RWPE2 (cell line): ENCODE measurements at regions not wholly inside any gene's neighbourhood (a gene's known extent, or its start where the extent isn't known, plus 50 kb on each side); places are given as distances from the start of the nearest gene placed in this dataset.

Experiments
- ATAC-seq: fragments of 200-7000 bp; cut with Tn5 transposase; 3 replicates; pipeline ENCODE4 v1.9.1; 2021; ENCODE audit warnings: low read depth
- DNase-seq: peaks from one replicate; pipeline ENCODE4 v3.0.0-alpha.2; 2020; ENCODE audit warnings: low spot score
- H3K27ac ChIP-seq: fragments of 450-650 bp; 2 replicates; pipeline ENCODE4 v1.5.1; 2017; ENCODE audit warnings: mild to moderate bottlenecking; ENCODE audit not compliant: poor library complexity, severe bottlenecking
- H3K27me3 ChIP-seq: fragments of 250-450 bp; sonication (Bioruptor Pico); 2 replicates; pipeline ENCODE4 v1.5.1; 2021; ENCODE audit warnings: mild to moderate bottlenecking, moderate library complexity; ENCODE audit not compliant: insufficient read depth, poor library complexity, severe bottlenecking
- H3K36me3 ChIP-seq: fragments of 250-450 bp; sonication (Bioruptor Pico); 2 replicates; pipeline ENCODE4 v1.5.1; 2020; ENCODE audit warnings: low read depth, mild to moderate bottlenecking, moderate library complexity
- H3K4me1 ChIP-seq: fragments of 250-450 bp; sonication (Bioruptor Pico); 2 replicates; pipeline ENCODE4 v1.5.1; 2021; ENCODE audit warnings: mild to moderate bottlenecking, moderate library complexity; ENCODE audit not compliant: insufficient read depth, poor library complexity, severe bottlenecking
- H3K4me3 ChIP-seq: fragments of 250-450 bp; sonication (Bioruptor Pico); 2 replicates; pipeline ENCODE4 v1.5.1; 2021; ENCODE audit warnings: mild to moderate bottlenecking, moderate library complexity; ENCODE audit not compliant: severe bottlenecking
- H3K9me3 ChIP-seq: fragments of 250-450 bp; sonication (Bioruptor Pico); 2 replicates; pipeline ENCODE4 v1.5.1; 2021; ENCODE audit warnings: mild to moderate bottlenecking, moderate library complexity; ENCODE audit not compliant: severe bottlenecking
- TF ChIP-seq, protein P1 (sequence below): fragments of 450-650 bp; IDR thresholded peaks from one replicate; pipeline ENCODE4 v1.5.1; 2017; ENCODE audit warnings: mild to moderate bottlenecking, moderate library complexity; ENCODE audit not compliant: poor library complexity, severe bottlenecking

GRCh38 chr1:37137601-37138000 is 103.3 kb upstream of the GRIK3 start:
- H3K27me3 ChIP-seq, result peaks cover 18% of the 10 kb centered on the region
- no peaks in the 10 kb centered on the region for H3K4me1 ChIP-seq
- H3K4me3 ChIP-seq, result no peak overlapping the region
- no peak for ATAC-seq
- DNase-seq, result no peak
- no peaks in the 10 kb centered on the region for H3K9me3 ChIP-seq
- no peak overlapping the region for H3K27ac ChIP-seq
- H3K36me3 ChIP-seq, result no peaks in the 10 kb centered on the region
- TF ChIP-seq, protein P1, sequence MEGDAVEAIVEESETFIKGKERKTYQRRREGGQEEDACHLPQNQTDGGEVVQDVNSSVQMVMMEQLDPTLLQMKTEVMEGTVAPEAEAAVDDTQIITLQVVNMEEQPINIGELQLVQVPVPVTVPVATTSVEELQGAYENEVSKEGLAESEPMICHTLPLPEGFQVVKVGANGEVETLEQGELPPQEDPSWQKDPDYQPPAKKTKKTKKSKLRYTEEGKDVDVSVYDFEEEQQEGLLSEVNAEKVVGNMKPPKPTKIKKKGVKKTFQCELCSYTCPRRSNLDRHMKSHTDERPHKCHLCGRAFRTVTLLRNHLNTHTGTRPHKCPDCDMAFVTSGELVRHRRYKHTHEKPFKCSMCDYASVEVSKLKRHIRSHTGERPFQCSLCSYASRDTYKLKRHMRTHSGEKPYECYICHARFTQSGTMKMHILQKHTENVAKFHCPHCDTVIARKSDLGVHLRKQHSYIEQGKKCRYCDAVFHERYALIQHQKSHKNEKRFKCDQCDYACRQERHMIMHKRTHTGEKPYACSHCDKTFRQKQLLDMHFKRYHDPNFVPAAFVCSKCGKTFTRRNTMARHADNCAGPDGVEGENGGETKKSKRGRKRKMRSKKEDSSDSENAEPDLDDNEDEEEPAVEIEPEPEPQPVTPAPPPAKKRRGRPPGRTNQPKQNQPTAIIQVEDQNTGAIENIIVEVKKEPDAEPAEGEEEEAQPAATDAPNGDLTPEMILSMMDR, result no peak

DNA sequence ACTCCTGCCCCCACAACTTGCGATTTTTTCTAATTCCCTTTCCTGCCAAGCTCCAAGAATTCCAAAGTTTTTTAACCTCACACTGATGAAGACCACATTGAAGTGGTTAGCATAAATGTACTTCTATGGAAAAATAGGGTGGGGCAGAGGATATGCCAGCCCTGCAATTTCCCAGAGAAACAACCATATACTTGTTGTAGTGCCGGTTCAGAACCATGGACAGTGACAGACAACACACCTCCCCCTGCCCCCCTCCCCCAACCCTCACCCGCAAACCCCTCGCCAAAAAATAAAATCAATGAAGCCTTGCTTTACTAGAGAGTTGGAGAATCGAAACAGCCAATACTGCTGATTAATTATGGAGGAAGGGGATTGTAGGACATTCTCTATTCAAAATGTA is 109.5 kb upstream of the GRIK3 start:
- Histone ChIP-seq H3K27me3 (no peaks in the 10 kb centered on the region), H3K36me3 (no peaks in the 10 kb centered on the region), H3K9me3 (no peaks in the 10 kb centered on the region), H3K4me1 (no peaks in the 10 kb centered on the region), H3K4me3 (no peak overlapping the region), H3K27ac (no peak overlapping the region)
- TF ChIP-seq, protein P1, result no peak
- DNase-seq (no peak), ATAC-seq (no peak)

DNA sequence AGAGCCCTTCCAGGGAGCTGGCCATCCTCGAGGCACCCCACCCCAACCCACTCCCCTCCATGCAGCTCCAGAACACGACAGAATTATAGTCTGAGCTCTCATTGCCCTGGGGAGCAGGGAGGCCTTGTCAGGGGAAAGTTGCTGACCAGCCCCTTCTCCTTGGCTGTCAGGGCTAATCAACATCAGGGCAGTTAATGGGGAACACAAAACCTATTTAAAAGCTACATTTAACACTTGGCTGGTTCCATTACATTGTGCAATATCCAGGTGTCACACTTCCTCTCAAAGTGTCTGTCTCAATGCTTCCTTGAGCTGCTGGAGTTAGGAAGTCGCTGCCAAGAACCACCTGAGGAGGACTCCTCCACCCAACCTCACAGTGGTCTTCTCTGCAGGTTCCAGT is 111.8 kb upstream of the GRIK3 start:
- TF ChIP-seq, protein P1, result no peak
- Histone ChIP-seq H3K27ac (no peak overlapping the region), H3K27me3 (no peaks in the 10 kb centered on the region), H3K4me1 (no peaks in the 10 kb centered on the region), H3K36me3 (no peaks in the 10 kb centered on the region), H3K9me3 (no peaks in the 10 kb centered on the region), H3K4me3 (no peak overlapping the region)
- ATAC-seq (no peak), DNase-seq (no peak)

- ATAC-seq, result no peak
- no peak for DNase-seq
- no peak overlapping the region for H3K4me3 ChIP-seq
- no peaks in the 10 kb centered on the region for H3K36me3 ChIP-seq
- H3K27ac ChIP-seq, result no peak overlapping the region
- H3K9me3 ChIP-seq, result no peaks in the 10 kb centered on the region
- no peaks in the 10 kb centered on the region for H3K27me3 ChIP-seq
- TF ChIP-seq, protein P1, result no peak
- no peaks in the 10 kb centered on the region for H3K4me1 ChIP-seq
These were observed 113.1 kb upstream of the GRIK3 start for GRCh38 chr1:37147392-37147831.

- DNase-seq (no peak), ATAC-seq (no peak)
- H3K27me3 ChIP-seq, result no peaks in the 10 kb centered on the region
- H3K4me1 ChIP-seq, result no peaks in the 10 kb centered on the region
- TF ChIP-seq, protein P1, result no peak
- no peak overlapping the region for H3K4me3 ChIP-seq
- H3K27ac ChIP-seq, result no peak overlapping the region
- H3K36me3 ChIP-seq, result no peaks in the 10 kb centered on the region
- H3K9me3 ChIP-seq, result no peaks in the 10 kb centered on the region
These were observed 113.6 kb upstream of the GRIK3 start for GRCh38 chr1:37147906-37148305.
